ENCODE measurements at regions not wholly inside any gene's neighbourhood (a gene's known extent, or its start where the extent isn't known, plus 50 kb on each side); places are given as distances from the start of the nearest gene placed in this dataset.

- ATAC-seq (ENCODE audit: insufficient read depth, low read depth) (no peak), DNase-seq (no peak)
- H3K9ac ChIP-seq (ENCODE audit: low read depth, low read length), result no peak overlapping the region
- no peaks in the 10 kb centered on the region for H4K20me1 ChIP-seq (ENCODE audit: insufficient read depth, low read length)
- no peak overlapping the region for H3K4me3 ChIP-seq (ENCODE audit: low read depth in 1 of 2, low read length in 2 of 2)
- H3K27ac ChIP-seq (ENCODE audit: low read length), result no peak overlapping the region
- H2AFZ ChIP-seq (ENCODE audit: low read depth, low read length), result no peak overlapping the region; the same call in 1 of the 2 replicates
- H3K9me3 ChIP-seq (ENCODE audit: insufficient read depth, low read length, severe bottlenecking), result no peaks in the 10 kb centered on the region
- H3K79me2 ChIP-seq (ENCODE audit: insufficient read depth, low read length), result no peaks in the 10 kb centered on the region
- no peaks in the 10 kb centered on the region for H3K36me3 ChIP-seq (ENCODE audit: insufficient read depth, low read length)
- H3K4me2 ChIP-seq (ENCODE audit: insufficient read depth, low read length), result no peak overlapping the region
- no peaks in the 10 kb centered on the region for H3K27me3 ChIP-seq (ENCODE audit: insufficient read depth, low read length, poor library complexity)
- no peak for TF ChIP-seq CTCF (IDR thresholded peaks at IDR 0.05; ENCODE audit: borderline replicate concordance, extremely low read depth, low read length, poor library complexity, severe bottlenecking)
- no peak for TF ChIP-seq EZH2 (IDR thresholded peaks at IDR 0.05; ENCODE audit: borderline replicate concordance, low read depth, low read length, severe bottlenecking)
- H3K4me1 ChIP-seq (ENCODE audit: insufficient read depth, low read length), result peaks cover 14% of the 10 kb centered on the region
These were observed 325.8 kb downstream of the PRR16 start for GRCh38 chr5:120789918-120790317.

GRCh38 chr5:120790339-120790738 is 326.2 kb downstream of the PRR16 start:
- DNase-seq (no peak), ATAC-seq (ENCODE audit: insufficient read depth, low read depth) (no peak)
- Histone ChIP-seq H3K9ac (ENCODE audit: low read depth, low read length) (no peak overlapping the region), H3K27me3 (ENCODE audit: insufficient read depth, low read length, poor library complexity) (no peaks in the 10 kb centered on the region), H3K4me2 (ENCODE audit: insufficient read depth, low read length) (no peak overlapping the region), H3K79me2 (ENCODE audit: insufficient read depth, low read length) (no peaks in the 10 kb centered on the region), H3K27ac (ENCODE audit: low read length) (no peak overlapping the region), H2AFZ (ENCODE audit: low read depth, low read length) (peak overlapping the region; percentile 54), H3K4me3 (ENCODE audit: low read depth in 1 of 2, low read length in 2 of 2) (0 out of 4 replicates have a peak overlapping the region, but pooled peaks of 1 of the 2 experiments have one; percentile 7), H3K4me1 (ENCODE audit: insufficient read depth, low read length) (peaks cover 14% of the 10 kb centered on the region), H4K20me1 (ENCODE audit: insufficient read depth, low read length) (no peaks in the 10 kb centered on the region), H3K9me3 (ENCODE audit: insufficient read depth, low read length, severe bottlenecking) (no peaks in the 10 kb centered on the region), H3K36me3 (ENCODE audit: insufficient read depth, low read length) (no peaks in the 10 kb centered on the region)
- no peak for TF ChIP-seq EZH2 (IDR thresholded peaks at IDR 0.05; ENCODE audit: borderline replicate concordance, low read depth, low read length, severe bottlenecking)
- no peak for TF ChIP-seq CTCF (IDR thresholded peaks at IDR 0.05; ENCODE audit: borderline replicate concordance, extremely low read depth, low read length, poor library complexity, severe bottlenecking)

- no peaks in the 10 kb centered on the region for H4K20me1 ChIP-seq (ENCODE audit: insufficient read depth, low read length)
- no peak overlapping the region for H3K27ac ChIP-seq (ENCODE audit: low read length)
- no peak overlapping the region for H3K9ac ChIP-seq (ENCODE audit: low read depth, low read length)
- H3K27me3 ChIP-seq (ENCODE audit: insufficient read depth, low read length, poor library complexity), result no peaks in the 10 kb centered on the region
- peaks cover 14% of the 10 kb centered on the region for H3K4me1 ChIP-seq (ENCODE audit: insufficient read depth, low read length)
- no peak for ATAC-seq (ENCODE audit: insufficient read depth, low read depth)
- no peaks in the 10 kb centered on the region for H3K79me2 ChIP-seq (ENCODE audit: insufficient read depth, low read length)
- no peak overlapping the region for H3K4me2 ChIP-seq (ENCODE audit: insufficient read depth, low read length)
- no peaks in the 10 kb centered on the region for H3K9me3 ChIP-seq (ENCODE audit: insufficient read depth, low read length, severe bottlenecking)
- DNase-seq, result no peak
- no peak overlapping the region for H3K4me3 ChIP-seq (ENCODE audit: low read depth in 1 of 2, low read length in 2 of 2)
- no peak for TF ChIP-seq EZH2 (IDR thresholded peaks at IDR 0.05; ENCODE audit: borderline replicate concordance, low read depth, low read length, severe bottlenecking)
- TF ChIP-seq CTCF (IDR thresholded peaks at IDR 0.05; ENCODE audit: borderline replicate concordance, extremely low read depth, low read length, poor library complexity, severe bottlenecking), result no peak
- no peak overlapping the region for H2AFZ ChIP-seq (ENCODE audit: low read depth, low read length)
- H3K36me3 ChIP-seq (ENCODE audit: insufficient read depth, low read length), result no peaks in the 10 kb centered on the region
These were observed 328.4 kb downstream of the PRR16 start for GRCh38 chr5:120792477-120792876.

- H3K9me3 ChIP-seq (ENCODE audit: insufficient read depth, low read length, severe bottlenecking), result no peaks in the 10 kb centered on the region
- ATAC-seq (ENCODE audit: insufficient read depth, low read depth), result peak; percentile 92
- H3K27ac ChIP-seq (ENCODE audit: low read length), result no peak overlapping the region
- H4K20me1 ChIP-seq (ENCODE audit: insufficient read depth, low read length), result no peaks in the 10 kb centered on the region
- no peak for TF ChIP-seq EZH2 (IDR thresholded peaks at IDR 0.05; ENCODE audit: borderline replicate concordance, low read depth, low read length, severe bottlenecking)
- no peak overlapping the region for H3K4me3 ChIP-seq (ENCODE audit: low read depth in 1 of 2, low read length in 2 of 2)
- peaks cover 14% of the 10 kb centered on the region for H3K4me1 ChIP-seq (ENCODE audit: insufficient read depth, low read length)
- H3K4me2 ChIP-seq (ENCODE audit: insufficient read depth, low read length), result no peak overlapping the region
- DNase-seq, result no peak
- H2AFZ ChIP-seq (ENCODE audit: low read depth, low read length), result no peak overlapping the region
- no peaks in the 10 kb centered on the region for H3K79me2 ChIP-seq (ENCODE audit: insufficient read depth, low read length)
- no peaks in the 10 kb centered on the region for H3K27me3 ChIP-seq (ENCODE audit: insufficient read depth, low read length, poor library complexity)
- no peak overlapping the region for H3K9ac ChIP-seq (ENCODE audit: low read depth, low read length)
- H3K36me3 ChIP-seq (ENCODE audit: insufficient read depth, low read length), result no peaks in the 10 kb centered on the region
These were observed 330.0 kb downstream of the PRR16 start for GRCh38 chr5:120794121-120794520.
